ENCODE measurements at regions not wholly inside any gene's neighbourhood (a gene's known extent, or its start where the extent isn't known, plus 50 kb on each side); places are given as distances from the start of the nearest gene placed in this dataset.

- in situ Hi-C loops (cut with HindIII; ENCODE audit: extremely low pct_ligation_motif_present, low pct_unique_long_range_greater_than_20kb), result no loop called here
- intact Hi-C loops (cut with micrococcal nuclease; ENCODE audit: unreplicated experiment), result no loop called here
- no TSS peak for BruUV-seq (replicated peaks)
- no peaks in the 10 kb centered on the region for H3K27me3 ChIP-seq (ENCODE audit: control insufficient read depth in 1 of 2, insufficient read depth in 2 of 2, low read length in 2 of 2)
- H3K9me3 ChIP-seq (ENCODE audit: low read length), result no peaks in the 10 kb centered on the region
- no peak for TF ChIP-seq IRX3 (CRISPR knock-in tag; IDR thresholded peaks at IDR 0.05; ENCODE audit: borderline replicate concordance, low read depth)
- TF ChIP-seq NRL (CRISPR knock-in tag; IDR thresholded peaks at IDR 0.05; ENCODE audit: borderline replicate concordance), result no peak
- no peak for TF ChIP-seq KLF9 (CRISPR knock-in tag; IDR thresholded peaks at IDR 0.05; ENCODE audit: low read depth)
- no peak for TF ChIP-seq CTCF (CRISPR knock-in tag; IDR thresholded peaks at IDR 0.05)
- TF ChIP-seq JUND (CRISPR knock-in tag; IDR thresholded peaks at IDR 0.05), result no peak
- TF ChIP-seq ZNF747 (CRISPR knock-in tag; IDR thresholded peaks at IDR 0.05; ENCODE audit: borderline replicate concordance), result no peak
- TF ChIP-seq EP300 (IDR thresholded peaks at IDR 0.05; ENCODE audit: low read depth in 2 of 2, low read length in 2 of 2), result no peak
- TF ChIP-seq EP300 (CRISPR knock-in tag; IDR thresholded peaks at IDR 0.05; ENCODE audit: borderline replicate concordance), result no peak
- no peak for TF ChIP-seq FOXM1 (CRISPR knock-in tag; IDR thresholded peaks at IDR 0.05)
- TF ChIP-seq NKX3-1 (CRISPR knock-in tag; IDR thresholded peaks at IDR 0.05), result no peak
- no peak for TF ChIP-seq CAMTA2 (CRISPR knock-in tag; IDR thresholded peaks at IDR 0.05; ENCODE audit: borderline replicate concordance)
- TF ChIP-seq ZBTB7B (CRISPR knock-in tag; IDR thresholded peaks at IDR 0.05), result no peak
- no peak for TF ChIP-seq ZNF552 (CRISPR knock-in tag; IDR thresholded peaks at IDR 0.05; ENCODE audit: borderline replicate concordance)
- no peak for TF ChIP-seq HCFC1 (IDR thresholded peaks at IDR 0.05; ENCODE audit: low read depth, low read length)
- TF ChIP-seq ZNF446 (CRISPR knock-in tag; IDR thresholded peaks at IDR 0.05), result no peak
- TF ChIP-seq HMG20A (CRISPR knock-in tag; IDR thresholded peaks at IDR 0.05; ENCODE audit: borderline replicate concordance), result no peak
- TF ChIP-seq ZNF782 (CRISPR knock-in tag; IDR thresholded peaks at IDR 0.05; ENCODE audit: borderline replicate concordance), result no peak
- TF ChIP-seq NR2C2 (CRISPR knock-in tag; IDR thresholded peaks at IDR 0.05; ENCODE audit: borderline replicate concordance), result no peak
- no peak for TF ChIP-seq KLF15 (CRISPR knock-in tag; IDR thresholded peaks at IDR 0.05; ENCODE audit: borderline replicate concordance)
- TF ChIP-seq GTF3A (CRISPR knock-in tag; conservative IDR thresholded peaks at IDR 0.05), result no peak
- TF ChIP-seq CBX2 (IDR thresholded peaks at IDR 0.05; ENCODE audit: low read depth, low read length), result no peak
- TF ChIP-seq CBX2 (CRISPR knock-in tag; IDR thresholded peaks at IDR 0.05; ENCODE audit: low read depth), result no peak
- POLR2A ChIA-PET, result no interaction called here
- no peaks in the 10 kb centered on the region for H3K36me3 ChIP-seq (replicated peaks in 1 of 2; ENCODE audit: control insufficient read depth in 1 of 2, insufficient read depth in 2 of 2, low read length in 2 of 2)
- CTCF ChIA-PET (ENCODE audit: low intra/inter-chr PET ratio, low total read pairs), result no interaction called here
- H4K20me1 ChIP-seq (ENCODE audit: insufficient read depth, low read length), result no peaks in the 10 kb centered on the region
- H3K79me2 ChIP-seq (ENCODE audit: insufficient read depth, low read length), result no peaks in the 10 kb centered on the region
- H3K9ac ChIP-seq (ENCODE audit: insufficient read depth, low read depth, low read length), result no peak overlapping the region
- DNase-seq (ENCODE audit: low spot score), result no peak
- WGBS (ENCODE audit: low lambda C conversion rate), result 53% methylated on average over 5 of the region's 5 CpGs
- no peak overlapping the region for H3K4me2 ChIP-seq (ENCODE audit: low read depth, low read length)
- no peak overlapping the region for H2AFZ ChIP-seq (ENCODE audit: low read length)
- H3K4me3 ChIP-seq (replicated peaks in 1 of 3; ENCODE audit: insufficient read depth in 1 of 3, low read depth in 2 of 3, low read length in 3 of 3), result no peak overlapping the region
- no peak for ATAC-seq
- no peak for FAIRE-seq
- H3K4me1 ChIP-seq (ENCODE audit: insufficient read depth, low read length), result peaks cover 38% of the 10 kb centered on the region
- no peak overlapping the region for H3K27ac ChIP-seq (ENCODE audit: extremely low read length, insufficient read depth, low read length)
Measured at GRCh38 chr11:13102865-13103539, 93.9 kb downstream of the RASSF10 start.

Measured in HepG2 (cell line).